D721Med (cell line): ENCODE measurements at regions not wholly inside any gene's neighbourhood (a gene's known extent, or its start where the extent isn't known, plus 50 kb on each side); places are given as distances from the start of the nearest gene placed in this dataset.

Experiments used
- DNase-seq: peaks from one replicate; pipeline ENCODE4 v3.0.0; 2011; ENCODE audit warnings: low spot score; ENCODE audit not compliant: insufficient read length
- FAIRE-seq: peaks from 2 replicates; lab custom pipeline; 2011; peaks lifted over from hg19 to GRCh38; lab: Jason Lieb, UNC
- CTCF ChIP-seq: IDR thresholded peaks from 2 replicates; pipeline ENCODE4 v1.5.1; 2012; ENCODE audit warnings: mild to moderate bottlenecking, control low read depth; ENCODE audit not compliant: insufficient read depth; ENCODE audit errors: missing control alignments

DNA sequence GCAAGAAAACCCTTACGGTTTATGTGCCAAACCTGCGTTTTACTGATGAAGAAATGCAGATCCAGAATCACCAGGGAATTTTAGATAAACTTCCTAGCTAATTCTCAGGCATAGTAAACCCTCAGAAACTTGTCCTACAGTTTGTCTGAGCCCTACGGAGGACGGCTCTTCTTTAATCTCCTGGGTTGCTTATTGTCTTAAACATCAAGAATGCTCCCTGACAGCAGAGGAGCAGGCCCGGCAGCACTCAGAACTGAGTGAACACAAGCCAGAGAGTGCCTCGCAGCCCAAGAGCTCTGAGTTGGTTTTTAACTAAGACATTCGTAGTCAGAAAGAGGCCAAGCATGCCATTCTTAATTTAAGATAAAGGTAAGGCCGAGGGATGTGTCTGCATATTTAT, 114.7 kb upstream of the ERCC6L2 start:
- FAIRE-seq (no peak), DNase-seq (no peak)
- no peak for TF ChIP-seq CTCF

DNA sequence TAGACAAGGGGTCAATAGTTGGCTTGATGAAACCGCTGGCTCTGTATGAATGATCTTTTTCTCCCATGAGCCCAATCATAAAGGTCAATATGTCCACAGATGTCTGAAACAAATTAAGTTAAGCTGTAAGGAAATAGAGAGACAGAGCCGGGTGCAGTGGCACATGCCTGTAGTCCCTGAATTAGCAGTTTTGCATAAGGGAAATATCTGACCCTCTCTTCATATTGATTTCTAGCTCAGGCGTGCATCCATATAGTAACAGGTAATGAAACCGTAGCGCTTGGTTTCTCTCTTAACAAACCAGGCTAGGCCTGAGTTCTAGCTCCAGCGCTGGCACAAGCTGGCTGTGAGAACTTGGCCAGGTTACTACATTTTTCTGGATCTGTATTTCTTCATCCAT, 118.1 kb upstream of the ERCC6L2 start:
- TF ChIP-seq CTCF: no peak
- no peak for FAIRE-seq
- DNase-seq: no peak

- no peak for DNase-seq
- FAIRE-seq: no peak
- no peak for TF ChIP-seq CTCF
These were observed 118.5 kb upstream of the ERCC6L2 start for GRCh38 chr9:95756986-95757385.

DNA sequence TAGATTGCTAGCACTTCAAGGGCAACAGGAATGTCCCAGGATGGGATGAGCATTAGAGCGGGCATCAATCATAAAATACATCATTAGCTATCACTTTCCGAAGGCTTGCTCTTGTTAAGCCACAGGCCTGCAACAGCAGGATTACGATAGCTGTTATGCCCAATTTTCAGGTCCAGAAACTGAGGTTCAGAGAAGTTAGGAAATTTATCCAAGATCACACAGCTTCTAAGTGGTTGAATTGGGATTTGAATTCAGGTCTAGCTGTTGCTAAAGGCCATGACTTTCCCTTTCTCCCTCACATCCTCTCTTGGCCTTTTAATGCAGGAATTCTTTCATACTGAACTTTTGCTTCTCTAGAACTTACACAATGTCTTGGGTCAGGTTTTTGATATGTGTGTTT, 119.4 kb upstream of the ERCC6L2 start:
- DNase-seq (no peak), FAIRE-seq (no peak)
- TF ChIP-seq CTCF: no peak

DNA sequence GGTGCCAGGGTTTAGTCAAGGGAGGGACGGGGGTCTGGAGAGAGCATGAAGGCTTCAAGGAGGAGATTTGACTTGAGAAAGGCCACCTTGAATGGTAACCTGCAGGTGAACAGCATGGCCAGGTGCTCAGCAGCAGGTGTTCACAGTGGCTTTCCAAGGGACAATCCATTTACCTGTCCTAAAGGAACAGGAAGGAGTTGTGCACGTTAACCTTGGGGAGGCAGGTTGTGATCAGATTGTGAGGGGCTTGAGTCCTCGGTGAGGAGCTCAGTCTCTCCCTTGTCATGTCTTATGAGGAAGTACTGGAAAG, 120.1 kb upstream of the ERCC6L2 start:
- no peak for TF ChIP-seq CTCF
- FAIRE-seq (no peak), DNase-seq (no peak)

DNA sequence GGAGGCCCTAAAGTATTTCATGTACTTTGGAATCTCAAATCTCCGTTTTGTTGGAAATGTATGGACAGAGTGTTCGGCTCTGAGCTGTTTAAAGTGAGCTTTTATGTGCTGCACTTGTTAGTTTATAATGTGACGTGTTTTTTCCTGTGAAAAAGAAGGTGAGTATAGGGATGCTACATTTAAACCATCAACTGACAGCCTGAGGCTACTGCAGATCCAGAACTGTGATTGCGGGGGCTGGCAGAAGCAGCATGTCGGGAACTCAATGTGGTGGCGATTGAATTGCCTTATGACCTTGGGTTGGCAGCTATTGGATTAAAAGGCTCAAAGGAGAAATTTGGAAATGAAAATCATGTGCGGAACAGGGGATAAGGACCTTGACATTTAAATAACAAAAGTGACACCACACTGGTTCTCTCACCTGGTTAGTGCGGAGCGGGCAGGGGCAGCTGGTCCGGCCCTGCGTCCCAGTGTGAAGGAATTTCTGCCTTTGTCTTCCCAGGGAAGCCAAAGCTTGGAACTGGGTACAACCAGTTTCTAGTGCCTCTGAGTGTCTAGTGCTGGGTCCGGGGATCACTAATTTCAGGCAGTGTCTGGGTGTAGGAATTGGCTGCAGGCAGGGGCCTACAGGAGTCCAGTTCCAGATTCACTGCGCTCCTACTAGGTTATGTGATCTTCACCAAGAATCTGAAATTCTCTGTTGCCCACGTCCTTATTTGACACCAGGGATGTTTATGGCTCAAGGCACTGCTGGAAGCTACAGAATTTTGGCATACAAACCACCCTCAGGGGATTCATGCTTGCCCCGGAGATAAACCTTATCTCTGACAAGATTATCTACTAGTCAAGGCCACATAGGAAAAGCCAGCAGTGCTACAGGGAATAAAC, 120.7 kb upstream of the ERCC6L2 start:
- TF ChIP-seq CTCF: no peak
- no peak for FAIRE-seq
- no peak for DNase-seq

DNA sequence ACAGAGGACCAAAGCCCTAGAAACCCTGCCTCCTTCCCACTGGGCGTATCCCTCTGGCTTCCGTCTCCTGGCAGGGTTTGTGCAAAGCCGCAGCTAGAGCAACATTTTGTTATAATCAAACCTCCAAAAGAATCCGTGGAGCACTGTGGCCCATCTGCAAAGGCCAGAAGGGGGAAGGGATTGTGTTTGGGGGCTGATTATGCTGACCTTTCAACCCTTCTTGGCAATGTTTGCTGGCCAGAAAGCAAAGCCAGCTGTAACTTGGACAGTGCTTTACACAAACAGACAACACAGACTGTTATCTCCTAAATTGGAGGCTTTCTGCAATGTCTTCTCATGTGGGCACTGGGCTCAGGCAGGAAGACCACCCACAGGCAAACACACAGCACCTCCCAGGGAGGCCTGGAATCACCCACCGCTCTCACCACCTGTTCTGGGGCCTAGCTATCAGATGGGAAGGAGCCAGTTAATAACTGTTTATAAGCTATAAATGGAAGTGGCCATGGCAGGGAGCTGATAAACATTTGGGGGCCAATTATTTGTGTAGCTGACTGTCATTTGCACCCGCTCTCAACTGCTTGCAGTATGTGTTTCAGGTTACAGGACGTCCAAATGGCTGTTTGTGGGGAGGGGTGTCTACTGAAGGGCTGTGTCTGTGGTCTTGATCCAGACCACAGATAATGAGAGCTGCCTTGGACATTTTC, 121.6 kb upstream of the ERCC6L2 start:
- TF ChIP-seq CTCF: no peak
- no peak for FAIRE-seq
- DNase-seq: no peak
